D721Med (cell line): ENCODE measurements at regions not wholly inside any gene's neighbourhood (a gene's known extent, or its start where the extent isn't known, plus 50 kb on each side); places are given as distances from the start of the nearest gene placed in this dataset.

Experiments used
- DNase-seq: peaks from one replicate; pipeline ENCODE4 v3.0.0; 2011; ENCODE audit warnings: low spot score; ENCODE audit not compliant: insufficient read length
- FAIRE-seq: peaks from 2 replicates; lab custom pipeline; 2011; peaks lifted over from hg19 to GRCh38; lab: Jason Lieb, UNC
- CTCF ChIP-seq: IDR thresholded peaks from 2 replicates; pipeline ENCODE4 v1.5.1; 2012; ENCODE audit warnings: mild to moderate bottlenecking, control low read depth; ENCODE audit not compliant: insufficient read depth; ENCODE audit errors: missing control alignments

DNA sequence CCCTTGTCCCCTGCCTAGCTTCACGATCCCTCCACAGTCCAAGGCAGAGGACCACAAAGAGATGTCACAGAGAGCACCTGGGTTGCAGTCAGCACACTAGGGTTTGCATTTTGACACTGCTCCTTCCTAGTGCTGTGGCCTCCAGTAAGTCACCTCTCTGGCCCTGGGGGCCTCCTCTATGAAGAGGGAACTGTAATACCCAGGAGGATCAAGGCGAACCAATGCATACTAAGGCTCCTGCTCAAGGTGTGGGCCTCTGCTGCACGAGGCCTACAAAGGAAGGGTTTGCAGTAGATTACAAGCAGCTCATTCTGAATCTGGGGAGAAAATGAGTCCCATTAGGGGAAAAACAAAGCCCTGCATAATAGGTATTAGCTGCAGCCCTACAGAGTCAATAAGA is 72.3 kb upstream of the FZD7 start:
- no peak for DNase-seq
- no peak for FAIRE-seq
- TF ChIP-seq CTCF: no peak

DNA sequence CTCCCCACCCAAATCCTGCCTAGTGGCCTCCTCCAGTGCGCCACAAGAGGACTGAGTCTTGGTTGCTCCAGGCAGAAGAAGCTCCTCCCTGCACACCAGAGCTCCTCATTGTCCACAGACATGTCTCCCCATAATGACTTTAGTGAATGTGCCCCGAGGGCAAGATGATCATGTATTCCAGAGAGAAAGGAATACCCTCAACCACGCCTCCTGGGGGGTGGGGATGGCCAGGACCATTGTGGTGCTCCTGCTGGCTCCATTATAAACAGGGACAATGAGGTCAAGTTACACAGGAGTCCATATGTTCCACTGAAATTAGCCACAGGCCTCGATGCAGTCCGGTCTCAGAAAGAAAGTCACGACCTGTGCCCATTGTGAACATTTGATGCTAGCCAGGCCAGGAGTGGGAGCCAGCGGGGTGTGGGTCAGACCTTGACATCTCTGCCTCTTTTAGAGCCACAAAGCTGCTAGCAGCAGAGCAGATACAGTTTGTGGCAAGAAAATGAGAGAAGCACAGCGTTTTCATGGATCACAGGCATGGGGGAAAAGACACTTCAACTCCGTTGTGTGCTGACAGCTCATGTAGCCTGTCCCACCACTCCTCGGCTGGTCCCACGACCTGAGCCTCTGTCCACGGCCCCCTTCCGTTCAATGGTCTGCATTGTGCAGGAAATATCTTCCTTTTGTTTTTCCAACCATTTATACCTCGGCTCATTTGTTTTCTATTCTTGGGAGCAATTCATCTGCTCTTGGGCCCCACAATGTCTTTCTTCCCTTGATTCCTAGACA is 70.7 kb upstream of the FZD7 start:
- no peak for FAIRE-seq
- no peak for TF ChIP-seq CTCF
- DNase-seq: no peak

GRCh38 chr2:201964011-201964410 is 69.6 kb upstream of the FZD7 start:
- FAIRE-seq (no peak), DNase-seq (no peak)
- no peak for TF ChIP-seq CTCF

- no peak for TF ChIP-seq CTCF
- no peak for DNase-seq
- no peak for FAIRE-seq
Measured at GRCh38 chr2:201964631-201965206, 68.9 kb upstream of the FZD7 start.

DNA sequence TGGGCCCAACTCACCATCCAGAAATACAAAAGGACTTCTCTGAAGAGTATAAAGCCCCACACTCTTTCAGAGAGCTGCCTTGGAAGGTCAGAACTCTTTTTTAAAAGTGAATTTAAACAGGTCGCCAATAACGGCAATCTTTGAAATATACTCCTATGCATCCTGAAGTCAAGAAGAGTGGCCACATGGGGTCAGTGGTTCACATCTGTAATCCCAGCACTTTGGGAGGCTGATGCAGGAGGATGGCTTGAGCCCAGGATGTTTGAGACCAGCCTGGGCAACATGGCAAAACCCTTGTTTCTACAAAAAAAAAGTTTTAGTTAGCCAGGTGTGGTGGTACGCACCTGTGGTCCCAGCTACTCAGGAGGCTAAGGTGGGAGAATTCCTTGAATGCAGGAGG is 68.1 kb upstream of the FZD7 start:
- FAIRE-seq (no peak), DNase-seq (no peak)
- TF ChIP-seq CTCF: no peak

GRCh38 chr2:201966691-201967438 is 66.8 kb upstream of the FZD7 start:
- no peak for DNase-seq
- FAIRE-seq: no peak
- no peak for TF ChIP-seq CTCF

GRCh38 chr2:201968050-201968449 is 65.6 kb upstream of the FZD7 start:
- FAIRE-seq: no peak
- TF ChIP-seq CTCF: no peak

More at GRCh38 chr2:201968050-201968449, 65.6 kb upstream of the FZD7 start:
- no peak for DNase-seq
